Heart left ventricle (tissue), 16 donors: ENCODE measurements at regions not wholly inside any gene's neighbourhood (a gene's known extent, or its start where the extent isn't known, plus 50 kb on each side); places are given as distances from the start of the nearest gene placed in this dataset.

ENCODE experiments used
- ATAC-seq, 4 donors: fragments of 200-7000 bp; cut with Tn5 transposase; one replicate each; pipeline ENCODE4 v1.9.1; 2020 to 2022; ENCODE audit warnings: moderate library complexity in 4 of 4, mild to moderate bottlenecking in 3 of 4, moderate number of reproducible peaks in 1 of 4
- DNase-seq, 5 donors: peaks; one replicate each; pipeline ENCODE4 v3.0.0-alpha.2; 2020
- H3K27ac ChIP-seq, 12 donors: fragments of 200-600 bp; sonication (generic) in 4 of 12; one replicate each; pipeline versions ENCODE4 v1.5.0 to v1.8.0; 2016 to 2022; ENCODE audit warnings: mild to moderate bottlenecking in 2 of 12
- H3K27me3 ChIP-seq, 9 donors: fragments of 200-600 bp; sonication (generic) in 2 of 9; one replicate each; pipeline versions ENCODE4 v1.5.1 to v1.8.0; 2016 to 2022; ENCODE audit warnings: mild to moderate bottlenecking in 3 of 9
- H3K36me3 ChIP-seq, 9 donors: fragments of 200-600 bp; sonication (generic) in 2 of 9; one replicate each; pipeline versions ENCODE4 v1.5.0 to v1.8.0; 2018 to 2022; ENCODE audit warnings: mild to moderate bottlenecking in 2 of 9
- H3K4me1 ChIP-seq, 12 donors: fragments of 200-600 bp; sonication (generic) in 4 of 12; one replicate each; pipeline versions ENCODE4 v1.5.0 to v1.8.0; 2016 to 2022; ENCODE audit warnings: mild to moderate bottlenecking in 3 of 12
- H3K4me3 ChIP-seq, 12 donors: fragments of 200-600 bp; sonication (generic) in 4 of 12; one replicate each; pipeline versions ENCODE4 v1.5.0 to v1.8.0; 2017 to 2022; ENCODE audit warnings: mild to moderate bottlenecking in 9 of 12, moderate library complexity in 4 of 12
- H3K9me3 ChIP-seq, 12 donors: fragments of 200-600 bp; sonication (generic) in 4 of 12; one replicate each; pipeline versions ENCODE4 v1.5.0 to v1.8.0; 2016 to 2022; ENCODE audit warnings: mild to moderate bottlenecking in 1 of 12
- CTCF ChIP-seq, 12 donors: fragments of 200-600 bp; sonication (generic) in 4 of 12; IDR thresholded peaks; one replicate each; pipeline versions ENCODE4 v1.5.0 to v1.8.0; 2018 to 2022; ENCODE audit warnings: antibody characterized with exemption in 12 of 12, mild to moderate bottlenecking in 5 of 12
- POLR2A ChIP-seq, 2 donors: fragments of 450-650 bp; IDR thresholded peaks; one replicate each; pipeline ENCODE4 v1.6.1; 2017; ENCODE audit warnings: antibody characterized with exemption in 2 of 2, mild to moderate bottlenecking in 2 of 2, moderate library complexity in 2 of 2
- WGBS, 4 donors: extraction: QIAGEN DNeasy Blood & Tissue Kit in 2 of 4; methylation state at CpG; one replicate each; pipeline versions ENCODE4 v1.1.5 to v1.1.7; 2013 to 2018; 5-methylcytosine and 5-hydroxymethylcytosine counted together
- intact Hi-C, 10 donors: fragments of 100-400 bp; cut with DNase I; formaldehyde crosslinking; loops; one replicate each; pipeline versions ENCODE4 v1.11.1 to v1.14.2; 2022
- donor health status: ischemic (EF 13 %, LVEDD 7.1; RV severe dilation, severe dysfunction).
- donor health status: healthy with polysubstance abuse.
- donor health status: DM: no; HTN: yes; CAD: no.
- donor health status: DM: no; HTN: no; CAD: no.
- donor health status: ischemic (EF 25% LVEDD 6.9; RV normal size, moderate dysfunction).
- donor health status: ischemic (EF 25% LVEDD 5.7; RV mildly dilated, moderate dysfunction).
- donor health status: healthy.
- donor health status: DM: yes; HTN: yes; CAD: no.
- donor health status: ischemic (EF 35%, LVEDD 5.7; RV mildly dilated, moderate dysfunction).
- donor health status: nonischemic (EF 11% LVEDD 7.7; RV severe dilation, severe dysfunction).
- donor health status: DM: yes; HTN: yes; CAD: no.
- donor health status: PGD.
- donor health status: ischemic (EF 29% LVEDD 5.4; RV normal size, mild dysfunction).
- donor health status: nonischemic (EF 23%, LVEDD 6.1; RV moderate dilation, normal function).

- 84 to 88% (median 85%) methylated on average over 3 of the region's 3 CpGs for WGBS, 4 donors
- H3K4me3 ChIP-seq = no peak overlapping the region
- no peak overlapping the region for H3K27ac ChIP-seq
- H3K27me3 ChIP-seq = peaks cover 0 to 18% (median 0%) of the 10 kb centered on the region in 9 donors
- TF ChIP-seq POLR2A (IDR thresholded peaks at IDR 0.05) (no peak), CTCF (IDR thresholded peaks at IDR 0.05) (no peak)
- H3K36me3 ChIP-seq = no peaks in the 10 kb centered on the region
- no peaks in the 10 kb centered on the region for H3K9me3 ChIP-seq
- intact Hi-C loops = no loop called here
- H3K4me1 ChIP-seq = no peaks in the 10 kb centered on the region
- no peak for DNase-seq
- no peak for ATAC-seq
These were observed 65.1 kb upstream of the ATP11B start for GRCh38 chr3:182728238-182728637.

- ATAC-seq (no peak), DNase-seq (no peak)
- 60 to 73% (median 66%) methylated on average over 19 of the region's 19 CpGs for WGBS, 4 donors
- no peak for TF ChIP-seq CTCF (IDR thresholded peaks at IDR 0.05)
- no peak overlapping the region for H3K4me3 ChIP-seq
- intact Hi-C loops = loop anchor here in 1 of 10 donors (5.0 kb wide), 1 partner anchor 57 kb away; no protein-coding TSS in a partner anchor
- no peak overlapping the region for H3K27ac ChIP-seq
- H3K4me1 ChIP-seq = no peaks in the 10 kb centered on the region
- H3K9me3 ChIP-seq = no peaks in the 10 kb centered on the region
- peaks cover 0 to 11% (median 0%) of the 10 kb centered on the region in 9 donors for H3K27me3 ChIP-seq
- H3K36me3 ChIP-seq = no peaks in the 10 kb centered on the region
These were observed 63.2 kb upstream of the ATP11B start for GRCh38 chr3:182729903-182730674.

GRCh38 chr3:182730675-182731042 is 62.6 kb upstream of the ATP11B start:
- DNase-seq (no peak), ATAC-seq (no peak)
- Histone ChIP-seq H3K36me3 (no peaks in the 10 kb centered on the region), H3K27me3 (peaks cover 0 to 11% (median 0%) of the 10 kb centered on the region in 9 donors), H3K9me3 (no peaks in the 10 kb centered on the region), H3K4me3 (no peak overlapping the region), H3K4me1 (no peaks in the 10 kb centered on the region), H3K27ac (no peak overlapping the region)
- intact Hi-C loops = loop anchor here in 1 of 10 donors (5.0 kb wide), 1 partner anchor 57 kb away; no protein-coding TSS in a partner anchor
- TF ChIP-seq CTCF (IDR thresholded peaks at IDR 0.05) = no peak
- no peak for TF ChIP-seq POLR2A (IDR thresholded peaks at IDR 0.05)
- WGBS, 4 donors = 78 to 92% (median 79%) methylated on average over 1 of the region's 1 CpG

- 88 to 94% (median 93%) methylated on average over 3 of the region's 3 CpGs for WGBS, 4 donors
- no peak overlapping the region for H3K27ac ChIP-seq
- no peak overlapping the region for H3K4me3 ChIP-seq
- H3K4me1 ChIP-seq = no peaks in the 10 kb centered on the region
- TF ChIP-seq POLR2A (IDR thresholded peaks at IDR 0.05) = no peak
- TF ChIP-seq CTCF (IDR thresholded peaks at IDR 0.05) = no peak
- ATAC-seq (no peak), DNase-seq (no peak)
- H3K36me3 ChIP-seq = no peaks in the 10 kb centered on the region
- H3K9me3 ChIP-seq = no peaks in the 10 kb centered on the region
- intact Hi-C loops = loop anchor here in 1 of 10 donors (5.0 kb wide), 1 partner anchor 56 kb away; no protein-coding TSS in a partner anchor
- H3K27me3 ChIP-seq = peaks cover 0 to 8% (median 0%) of the 10 kb centered on the region in 9 donors
These were observed 61.5 kb upstream of the ATP11B start for GRCh38 chr3:182731764-182732163.
